ENCODE measurements at regions not wholly inside any gene's neighbourhood (a gene's known extent, or its start where the extent isn't known, plus 50 kb on each side); places are given as distances from the start of the nearest gene placed in this dataset.
"Not testable (repeated sequence)": the region's sequence is repeated elsewhere in the genome, so short reads cannot be mapped to it uniquely, and the experiment has no call there.

- not testable (repeated sequence) for TF ChIP-seq CTCF (IDR thresholded peaks at IDR 0.05; ENCODE audit: poor library complexity); EZH2 (IDR thresholded peaks at IDR 0.05; ENCODE audit: borderline replicate concordance)
These were observed 122.5 kb upstream of the TPTE start for GRCh38 chr21:10398692-10399489.

All from hepatocyte (in vitro differentiated cells).